Hippocampal formation (tissue), 2 donors: ENCODE measurements at regions not wholly inside any gene's neighbourhood (a gene's known extent, or its start where the extent isn't known, plus 50 kb on each side); places are given as distances from the start of the nearest gene placed in this dataset.
"Not testable (repeated sequence)": the region's sequence is repeated elsewhere in the genome, so short reads cannot be mapped to it uniquely, and the experiment has no call there.

Source experiments
- DNase-seq, 2 donors: peaks; one replicate each; lab custom pipeline; 2025; lab: John Stamatoyannopoulos, UW

DNA sequence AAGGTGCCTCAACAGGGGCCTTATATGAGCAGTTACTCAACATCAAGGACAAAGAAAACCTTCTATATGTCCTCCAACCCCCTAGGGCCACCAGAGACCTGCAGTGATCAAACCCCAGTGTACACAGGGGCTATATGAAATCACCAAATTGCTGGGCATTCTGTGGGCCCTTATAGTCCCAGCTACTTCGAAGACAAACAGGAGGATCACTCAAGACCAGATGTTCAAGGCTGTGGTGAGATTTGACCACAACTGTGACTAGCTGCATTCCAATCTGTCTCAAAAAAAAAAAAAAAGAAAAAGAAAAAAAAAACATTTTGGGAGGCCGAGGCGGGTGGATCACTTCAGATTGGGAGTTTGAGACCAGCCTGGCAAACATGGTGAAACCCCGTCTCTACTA lies 51.0 kb upstream of the PRB2 start:
- no peak for DNase-seq

DNA sequence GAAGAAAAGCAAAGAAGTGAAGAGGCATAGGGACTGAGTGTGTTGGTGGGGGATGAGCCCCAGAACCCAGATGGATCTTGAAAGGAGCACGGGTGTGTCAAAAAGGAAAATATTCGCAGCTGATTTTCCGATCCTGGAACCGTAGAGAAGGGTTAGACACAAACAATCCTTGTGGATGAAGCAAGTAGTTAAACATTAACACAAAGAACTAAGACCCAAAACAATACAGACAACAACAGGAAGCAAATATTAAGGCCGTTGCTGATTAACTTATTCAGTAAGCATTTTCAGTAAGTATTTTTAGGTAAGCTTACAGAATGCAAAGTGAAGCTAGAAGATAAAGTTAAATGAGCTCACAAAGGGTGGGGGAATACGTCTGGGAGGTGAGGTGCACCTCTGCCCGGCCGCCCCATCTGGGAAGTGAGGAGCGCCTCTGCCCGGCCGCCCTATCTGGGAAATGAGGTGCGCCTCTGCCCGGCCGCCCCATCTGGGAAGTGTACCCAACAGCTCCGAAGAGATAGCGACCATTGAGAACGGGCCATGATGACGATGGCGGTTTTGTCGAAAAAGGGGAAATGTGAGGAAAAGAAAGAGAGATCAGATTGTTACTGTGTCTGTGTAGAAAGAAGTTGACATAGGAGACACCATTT lies 62.8 kb upstream of the PRB2 start:
- DNase-seq: no peak

DNA sequence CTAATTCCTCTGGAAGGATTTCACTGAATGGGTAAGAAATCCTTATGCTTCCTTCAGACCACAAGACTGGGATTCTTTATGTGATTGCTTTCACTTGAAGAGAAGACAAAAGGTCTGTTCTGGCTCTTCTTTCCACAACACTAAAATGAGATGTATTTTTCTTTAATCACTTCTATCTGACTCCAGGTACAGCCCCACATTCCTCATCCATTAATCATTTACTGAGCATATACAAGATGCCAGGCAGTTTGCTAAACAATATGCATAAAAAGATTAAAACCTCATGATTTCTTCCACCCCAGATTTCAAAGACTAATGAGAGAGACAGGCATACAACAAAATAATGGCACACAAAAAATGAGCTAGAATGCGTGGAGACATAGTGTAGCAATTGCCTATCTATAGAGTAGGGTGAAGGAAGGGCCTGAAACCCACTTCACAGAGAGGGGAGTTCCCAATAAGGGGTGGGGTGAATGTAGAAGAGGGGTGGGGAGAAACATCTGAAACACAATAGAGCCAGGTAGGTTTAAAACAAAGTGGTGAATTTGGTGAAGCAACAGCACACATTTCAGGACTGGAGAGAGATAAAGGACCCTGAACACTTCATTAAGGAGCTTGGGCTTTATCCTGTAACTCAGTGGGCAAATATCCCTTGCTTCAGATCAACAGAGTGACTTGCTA lies 65.1 kb upstream of the PRB2 start:
- DNase-seq: no peak

DNA sequence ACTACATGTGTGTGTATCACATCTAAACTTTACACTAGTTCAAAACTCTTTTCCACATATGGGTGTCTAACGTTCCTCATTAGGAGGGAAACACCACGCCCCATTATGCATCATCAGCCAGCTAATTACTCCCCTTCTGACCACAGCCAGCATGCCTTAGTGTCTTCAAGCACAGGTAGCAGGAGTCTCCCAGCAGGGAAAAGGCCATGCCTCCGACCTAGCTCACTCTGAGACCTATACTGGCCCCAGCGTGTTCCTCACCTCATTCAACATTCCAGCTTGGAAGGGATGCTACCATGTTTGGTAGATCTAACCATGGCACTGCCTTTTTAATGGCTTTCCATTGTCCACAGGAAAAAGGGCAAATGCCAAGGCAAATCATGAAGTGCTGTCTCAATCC lies 66.1 kb upstream of the PRB2 start:
- DNase-seq: no peak

DNA sequence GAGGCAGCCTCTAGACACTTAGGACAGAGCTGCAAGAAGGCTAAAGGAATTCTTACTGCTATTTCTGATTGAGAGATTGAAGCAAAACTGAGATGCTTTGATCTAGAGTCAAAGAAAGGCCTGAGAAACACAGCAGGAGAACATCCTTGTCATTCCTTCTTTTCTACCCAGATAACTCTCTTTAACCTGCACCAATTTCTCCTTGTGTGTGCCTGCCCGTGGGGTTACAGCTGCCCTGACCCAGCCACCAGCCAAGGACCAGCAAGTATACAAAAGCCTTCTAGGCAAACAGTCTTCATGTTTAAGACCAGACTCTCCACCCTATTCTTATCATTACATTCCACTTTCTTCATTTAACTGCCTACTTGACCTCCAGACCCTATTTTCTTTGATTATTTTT lies 81.7 kb upstream of the PRB2 start:
- DNase-seq: no peak

DNA sequence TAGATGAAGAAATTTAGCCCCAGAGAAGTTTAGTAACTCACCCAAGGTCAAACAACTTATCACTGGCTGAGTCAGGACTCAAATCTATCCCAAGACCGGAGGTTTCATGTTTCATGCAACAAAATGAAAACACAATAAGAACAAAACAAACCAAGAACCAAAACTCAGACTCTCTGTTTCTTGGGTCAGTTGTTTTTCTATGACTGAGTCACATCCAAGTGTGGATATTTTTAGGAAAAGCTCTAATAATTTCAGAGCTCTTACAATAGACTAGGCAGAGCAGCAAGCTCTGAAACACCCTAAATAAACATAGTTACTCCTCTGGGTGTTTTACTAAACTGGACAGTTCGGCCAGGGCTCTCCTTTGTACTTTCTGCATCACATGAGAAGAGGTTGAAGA lies 87.6 kb upstream of the PRB2 start:
- DNase-seq: no peak

DNA sequence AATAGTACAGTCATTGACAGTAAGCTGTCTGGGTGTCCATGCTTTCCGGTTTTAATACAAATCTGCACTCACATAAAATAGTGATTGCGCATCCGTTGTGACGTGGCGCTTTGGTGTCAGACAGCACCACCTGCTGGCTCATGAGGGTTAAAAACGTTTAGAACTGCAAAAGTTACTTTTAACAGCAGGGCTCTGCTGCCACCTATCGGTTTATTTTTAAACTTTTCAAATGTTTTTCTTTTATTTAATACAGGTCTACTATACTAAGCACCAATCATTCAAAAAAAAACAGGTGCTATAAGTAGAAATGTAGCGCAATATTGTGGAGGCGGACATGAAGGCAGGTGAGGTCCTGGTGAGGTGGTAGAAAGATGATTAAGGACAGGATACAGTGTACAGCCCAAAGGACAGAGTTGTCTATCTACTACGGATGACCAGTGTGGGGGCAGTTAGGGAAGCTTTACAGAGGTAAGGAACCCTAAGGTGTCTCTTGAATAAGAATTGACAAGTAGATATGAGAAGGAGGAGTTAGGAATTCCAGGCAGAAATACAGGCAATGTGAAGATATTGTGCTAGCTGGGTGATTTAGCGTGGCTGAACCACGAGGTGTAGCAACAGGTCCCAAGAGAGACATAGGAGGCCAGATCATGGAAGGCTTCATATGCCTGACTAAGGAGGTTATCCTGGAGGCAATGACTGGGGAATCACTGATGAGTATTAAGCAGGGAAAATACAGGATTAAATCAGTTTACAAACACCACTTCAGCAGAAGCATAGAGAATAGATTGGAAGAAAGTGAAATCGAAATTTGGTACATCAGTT lies 91.5 kb upstream of the PRB2 start:
- peak; percentile 42 to 67 for DNase-seq

DNA sequence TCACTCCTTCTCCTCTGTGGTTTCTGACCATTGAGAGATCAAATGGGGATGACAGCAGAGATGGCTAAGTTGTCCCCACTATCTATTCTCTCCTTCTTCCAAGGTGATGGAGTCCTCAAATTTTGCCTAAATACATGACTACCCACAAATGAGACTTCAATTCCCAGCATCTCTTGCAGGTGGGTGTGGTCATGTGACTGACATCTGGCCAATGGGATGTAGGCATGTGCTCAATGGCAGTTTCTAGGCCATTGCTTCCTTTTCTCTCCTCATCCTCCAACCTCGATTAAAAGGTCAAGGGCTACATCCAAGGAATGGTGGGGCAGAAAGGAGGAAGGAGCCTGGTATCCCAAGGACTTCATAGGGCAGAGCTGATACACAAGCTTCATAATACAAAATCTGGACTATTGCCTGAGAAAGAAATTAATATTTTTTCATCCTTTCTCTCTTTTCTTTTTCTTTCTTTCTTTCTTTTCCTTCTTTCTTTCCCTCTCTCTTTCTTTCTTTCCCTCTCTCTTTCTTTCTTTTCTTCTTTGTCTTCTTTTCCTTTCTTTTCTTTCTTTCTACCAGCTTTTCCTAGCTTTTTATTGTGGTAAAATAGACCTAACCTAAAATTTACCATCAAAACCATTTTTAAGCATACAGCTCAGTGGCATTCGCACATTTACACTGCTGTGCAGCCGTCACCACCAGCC lies 100.9 kb upstream of the PRB2 start:
- no peak for DNase-seq

DNA sequence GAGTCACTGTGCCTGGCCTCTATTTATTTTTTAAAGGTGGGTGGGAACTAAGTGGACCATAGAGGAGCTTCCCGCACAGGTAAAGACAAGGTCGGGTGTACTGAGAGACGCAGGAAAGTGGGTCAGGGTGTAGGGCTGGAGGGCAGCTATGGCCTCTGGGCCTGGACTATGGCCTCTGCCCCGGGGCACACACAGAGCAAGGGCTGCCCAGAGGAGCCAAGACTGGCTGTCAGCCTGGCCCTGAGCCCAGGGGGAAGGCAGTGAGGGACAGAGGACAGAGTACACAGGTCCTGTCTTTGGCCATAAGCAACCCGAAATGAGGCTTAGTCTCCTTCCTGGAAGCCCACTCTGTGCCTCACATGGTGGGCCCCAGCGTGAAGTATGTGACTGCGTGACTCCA lies 102.1 kb upstream of the PRB2 start:
- no peak for DNase-seq

DNA sequence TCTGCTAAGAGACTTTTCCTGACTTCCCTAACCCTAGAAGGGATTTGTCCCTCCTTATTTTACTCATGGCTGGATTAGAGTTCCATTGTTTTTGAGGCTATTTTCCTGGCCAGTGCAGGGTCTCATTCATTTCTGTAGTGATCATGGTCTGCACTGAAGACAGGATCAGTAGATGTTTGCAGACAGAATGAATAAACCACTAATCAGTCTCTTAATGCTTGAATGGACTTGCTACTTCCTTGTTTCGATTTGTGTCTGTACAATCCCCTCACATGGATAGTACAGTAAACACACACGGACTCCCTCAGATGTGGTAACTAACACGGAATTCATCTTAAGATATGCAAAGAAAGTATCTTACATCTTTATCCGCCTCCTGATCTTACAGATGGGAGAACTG lies 102.6 kb upstream of the PRB2 start:
- no peak for DNase-seq

DNA sequence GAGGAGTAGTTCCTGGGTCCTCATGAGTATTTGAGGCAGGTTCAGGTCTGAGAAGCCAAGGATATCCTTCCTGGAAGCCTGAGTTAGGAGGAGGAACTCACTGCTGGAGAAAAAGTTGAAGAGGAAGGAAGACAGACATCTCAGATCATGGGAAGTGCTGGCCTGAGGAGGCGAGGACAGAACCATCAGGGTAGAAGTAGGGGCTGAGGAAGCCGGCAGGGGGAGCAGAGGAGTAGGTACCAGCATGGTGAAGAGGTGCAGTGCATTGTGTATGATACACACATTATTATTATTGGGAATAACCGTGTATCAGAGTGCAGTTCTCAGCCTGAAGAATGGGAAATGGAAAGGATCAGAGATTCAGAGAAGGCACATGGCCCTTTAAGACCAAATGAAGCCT lies 103.2 kb upstream of the PRB2 start:
- DNase-seq: not testable (repeated sequence)

DNA sequence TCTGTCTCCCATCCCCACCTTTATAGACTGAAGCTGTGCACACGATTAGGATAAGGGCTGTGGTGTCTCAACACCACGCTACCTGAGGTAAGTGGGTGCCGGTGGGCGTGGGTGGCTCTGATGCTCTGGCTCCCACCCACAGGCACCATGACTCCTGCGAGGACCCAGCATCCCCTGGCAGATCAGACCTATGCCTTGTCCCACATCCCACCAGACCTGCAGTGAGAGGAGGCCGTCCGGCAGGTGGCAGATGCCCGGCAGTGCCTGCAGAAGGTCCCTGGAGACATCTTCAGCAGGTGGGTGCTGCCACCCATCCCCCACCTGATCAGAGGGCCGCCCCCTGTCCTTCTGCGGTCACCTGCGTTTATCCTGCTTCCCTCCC lies 104.4 kb upstream of the PRB2 start:
- DNase-seq: no peak

DNA sequence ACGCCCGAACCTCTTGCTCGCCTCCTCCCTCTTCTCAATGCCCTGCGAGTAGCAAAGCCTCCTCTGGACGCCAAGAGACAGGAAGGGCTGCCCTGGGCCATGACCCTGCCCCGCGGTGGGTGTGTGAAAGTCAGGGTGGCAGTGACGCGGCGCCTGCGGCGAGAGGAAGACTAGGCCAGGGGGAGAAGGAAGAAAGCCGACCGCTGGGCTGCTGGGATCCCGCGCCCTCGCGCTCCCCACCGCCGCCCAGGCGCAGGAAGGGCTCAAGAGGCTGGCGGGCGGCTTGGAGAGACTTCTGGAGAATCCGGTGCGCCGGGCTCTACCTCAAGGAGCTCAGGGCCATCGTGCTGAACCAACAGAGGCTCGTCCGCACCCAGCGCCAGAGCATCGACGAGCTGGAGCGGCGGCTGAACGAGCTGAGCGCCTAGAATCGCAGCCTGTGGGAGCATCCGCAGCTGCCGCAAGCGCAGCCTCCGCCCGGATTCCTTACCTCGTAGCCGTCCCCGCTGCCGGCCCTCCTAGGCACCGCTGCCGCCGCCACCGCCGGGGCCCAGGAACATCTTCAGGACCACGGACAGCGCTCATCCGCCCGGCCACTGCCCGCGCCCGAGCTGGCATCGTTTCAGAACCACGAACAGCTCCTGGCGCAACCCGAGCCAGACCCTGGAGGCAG lies 105.0 kb upstream of the PRB2 start:
- DNase-seq: peak; percentile 41 to 61

DNA sequence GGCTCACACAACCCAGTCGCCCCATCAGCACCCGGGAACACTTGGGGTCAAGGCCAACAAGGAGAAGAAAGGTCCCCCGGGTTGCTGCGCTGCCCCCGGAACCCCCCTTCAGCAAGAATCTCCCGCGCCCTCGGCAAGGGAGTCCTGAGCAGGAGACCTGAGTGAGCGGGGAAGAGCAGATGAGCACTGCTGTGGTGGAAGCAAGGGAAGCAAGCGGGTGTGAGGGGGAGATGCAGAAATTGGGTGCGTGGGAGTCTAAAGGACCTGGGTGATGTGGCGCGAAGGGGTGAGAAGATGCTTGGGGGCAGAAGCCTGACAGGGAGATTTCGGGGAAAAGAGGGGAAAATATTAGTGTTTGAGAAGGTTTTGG lies 105.5 kb upstream of the PRB2 start:
- DNase-seq: no peak

DNA sequence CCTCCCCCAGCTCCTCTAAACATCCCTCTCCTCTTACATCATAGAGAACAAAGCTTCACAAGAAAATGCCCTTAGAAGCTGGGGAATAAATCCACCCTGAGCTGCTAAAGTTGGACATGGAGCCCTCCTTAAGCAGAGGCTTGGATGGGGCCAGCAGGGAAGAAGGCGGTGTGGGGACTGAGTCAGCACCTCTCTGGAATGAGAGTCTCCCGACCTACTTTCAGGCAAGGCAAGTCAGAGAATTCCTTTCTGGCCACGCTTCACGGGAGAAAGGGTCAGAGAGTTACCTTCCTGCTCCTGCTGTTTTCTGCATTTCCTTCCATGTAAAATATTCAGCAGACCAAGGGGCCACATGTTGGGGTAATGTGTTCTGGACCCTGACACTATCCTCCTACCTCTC lies 113.3 kb upstream of the PRB2 start:
- no peak for DNase-seq

DNA sequence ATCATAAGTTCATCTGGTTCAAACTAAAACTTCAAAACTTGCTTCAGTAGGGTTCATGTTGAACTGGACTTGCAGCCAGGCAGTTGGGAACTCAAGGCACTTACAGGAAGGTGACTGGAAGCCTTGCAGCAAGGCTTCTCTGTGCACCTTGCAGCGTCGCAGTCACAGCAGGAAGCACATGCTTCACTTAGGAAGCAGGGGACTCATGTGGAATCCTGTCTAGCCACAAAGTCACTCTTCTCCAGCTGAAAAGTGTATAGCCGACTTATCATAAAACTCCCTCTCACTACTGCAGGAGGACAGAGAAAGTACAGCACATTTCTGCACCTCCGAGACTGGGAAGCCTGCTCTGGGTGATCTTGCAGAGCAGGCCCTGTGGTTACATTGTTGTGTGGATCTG lies 114.0 kb upstream of the PRB2 start:
- no peak for DNase-seq

DNA sequence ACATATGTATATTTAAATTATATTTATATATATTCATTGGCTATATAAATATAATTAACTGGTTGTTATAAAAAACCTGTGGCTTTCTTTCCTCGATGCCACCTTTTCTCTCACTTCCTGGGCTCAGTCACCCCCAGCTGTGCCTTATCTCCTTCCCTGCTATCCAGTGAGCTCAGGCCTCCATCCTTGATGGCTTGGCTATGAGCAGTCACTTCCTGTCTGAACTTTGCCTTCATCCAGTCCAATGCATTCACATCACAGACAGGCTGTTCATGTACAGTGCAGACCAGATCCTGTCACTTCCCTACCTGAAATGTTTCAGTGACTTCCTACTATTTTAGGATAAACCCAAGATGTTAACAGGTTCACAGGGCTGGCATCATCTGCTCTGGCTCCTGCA lies 115.3 kb upstream of the PRB2 start:
- no peak for DNase-seq

DNA sequence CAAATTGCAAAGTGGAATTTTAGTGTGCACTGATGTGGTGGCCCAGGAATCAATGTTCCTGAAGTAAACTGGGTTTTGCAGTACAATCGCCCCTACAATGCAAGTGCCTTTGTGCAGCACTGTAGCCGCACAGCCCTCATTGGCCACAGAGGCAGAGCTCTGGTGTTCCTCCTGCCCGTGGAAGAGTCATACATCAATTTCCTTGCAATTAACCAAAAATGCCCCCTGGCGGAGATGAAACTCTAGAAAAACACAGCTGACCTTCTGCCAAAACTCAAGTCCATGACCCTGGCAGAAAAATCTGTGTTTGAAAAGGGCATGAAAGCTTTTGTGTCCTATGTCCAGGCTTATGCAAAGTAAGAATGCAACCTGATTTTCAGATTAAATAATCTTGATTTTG lies 117.9 kb upstream of the PRB2 start:
- no peak for DNase-seq

DNA sequence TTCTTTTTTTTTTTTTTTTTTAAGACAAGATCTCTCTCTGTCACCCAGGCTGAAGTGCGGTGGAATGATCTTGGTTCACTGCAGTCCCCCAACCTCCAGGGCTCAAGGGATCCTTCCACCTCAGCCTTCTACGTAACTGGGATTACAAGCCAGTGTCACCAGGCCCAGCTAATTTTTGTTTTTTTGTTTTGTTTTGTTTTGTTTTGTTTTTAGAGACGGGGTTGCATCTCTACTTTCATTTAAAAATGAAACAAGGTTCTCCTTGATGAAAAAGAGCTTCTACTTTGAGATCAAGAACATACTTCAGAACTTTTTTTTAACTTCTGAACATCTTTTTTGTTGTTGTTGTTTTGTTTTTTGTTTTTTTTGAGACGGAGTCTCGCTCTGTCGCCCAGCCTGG lies 121.7 kb upstream of the PRB2 start:
- no peak for DNase-seq

DNA sequence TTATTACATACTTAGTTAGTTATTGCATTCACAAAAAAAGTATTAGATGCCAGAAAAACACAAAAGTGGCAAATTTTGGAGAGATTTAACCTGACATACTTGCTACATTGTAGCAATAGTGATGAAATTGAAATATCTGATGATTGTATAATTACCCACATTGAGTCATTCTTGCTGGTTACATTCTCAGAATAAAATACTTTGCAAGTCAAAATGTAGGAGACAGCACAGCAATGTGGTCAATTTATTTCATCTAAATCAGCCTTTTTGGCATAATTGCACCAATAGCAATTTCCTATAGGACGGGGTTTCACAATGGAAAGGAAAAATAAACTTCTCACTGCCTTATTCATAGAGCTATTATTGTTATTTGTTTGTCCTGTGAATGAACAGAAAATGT lies 125.0 kb upstream of the ETV6 start:
- no peak for DNase-seq

DNA sequence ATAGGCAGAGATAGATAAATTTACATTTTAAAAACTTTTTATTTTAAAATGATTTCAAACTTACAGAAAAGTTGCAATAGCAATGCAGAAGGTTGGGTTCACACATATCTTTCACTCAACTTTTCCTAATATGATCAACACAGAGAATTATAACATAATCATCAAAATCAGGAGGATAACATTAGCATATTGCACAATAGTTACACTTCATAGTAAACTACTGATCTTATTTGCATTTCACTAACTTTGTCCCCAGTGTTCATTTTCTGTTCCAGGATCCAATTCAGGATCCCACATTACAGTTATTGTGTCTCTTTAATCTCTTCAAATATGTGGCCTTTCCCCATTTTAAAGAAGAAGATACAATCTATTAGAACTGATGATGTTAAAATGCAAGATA lies 115.4 kb upstream of the ETV6 start:
- DNase-seq: no peak

DNA sequence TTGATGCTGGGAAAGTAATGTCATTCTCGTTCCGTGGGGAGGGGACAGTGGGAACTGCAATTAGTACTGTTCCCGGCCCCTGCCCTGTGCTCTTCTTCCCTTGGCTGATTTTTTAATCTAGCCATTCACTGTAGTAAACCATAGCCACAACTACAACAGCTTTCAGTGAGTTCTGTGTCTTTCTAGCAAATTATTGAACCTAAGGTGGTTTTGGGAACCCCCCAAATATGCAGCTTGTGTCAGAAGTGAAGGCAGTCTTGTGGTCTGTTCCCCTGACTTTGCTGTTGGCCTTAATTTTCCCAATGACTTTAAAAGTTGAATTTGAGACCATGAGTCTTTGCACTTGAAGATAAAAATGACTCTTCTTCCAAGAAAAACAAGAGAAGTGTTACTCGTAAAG lies 114.3 kb upstream of the ETV6 start:
- DNase-seq: no peak
